Transverse colon (tissue), 4 donors: ENCODE measurements at regions not wholly inside any gene's neighbourhood (a gene's known extent, or its start where the extent isn't known, plus 50 kb on each side); places are given as distances from the start of the nearest gene placed in this dataset.

ENCODE experiments used
- DNase-seq: peaks from one replicate; pipeline ENCODE4 v3.0.0-alpha.2; 2019
- H3K27ac ChIP-seq, 4 donors: fragments of 200-600 bp; sonication (generic); 2 replicates each; pipeline ENCODE4 v1.5.1; 2016 to 2018; ENCODE audit warnings: inconsistent platforms in 4 of 4
- H3K27me3 ChIP-seq: fragments of 200-600 bp; sonication (generic); 2 replicates; pipeline ENCODE4 v1.5.1; 2017; ENCODE audit warnings: inconsistent platforms
- H3K36me3 ChIP-seq, 4 donors: fragments of 200-600 bp; sonication (generic); 2 replicates each; pipeline ENCODE4 v1.5.1; 2017 to 2019; ENCODE audit warnings: inconsistent platforms in 4 of 4
- H3K4me1 ChIP-seq, 4 donors: fragments of 200-600 bp; sonication (generic); 2 replicates each; pipeline ENCODE4 v1.5.1; 2017 to 2020; ENCODE audit warnings: inconsistent platforms in 4 of 4
- H3K4me3 ChIP-seq, 4 donors: fragments of 200-600 bp; sonication (generic); 1 replicate in 1 of 4; 2 replicates in 3 of 4; pipeline versions ENCODE4 v1.5.1 to v1.6.1; 2017 to 2019; ENCODE audit warnings: inconsistent platforms in 4 of 4
- H3K9me3 ChIP-seq, 2 donors: fragments of 200-600 bp; sonication (generic); 2 replicates each; pipeline ENCODE4 v1.5.1; 2017 to 2019; ENCODE audit warnings: inconsistent platforms in 2 of 2
- CTCF ChIP-seq, 5 experiments: fragments of 200-600 bp in 3 of 5; fragments of 450-650 bp in 2 of 5; sonication (generic) in 3 of 5; IDR thresholded peaks; 1 replicate in 2 of 5; 2 replicates in 3 of 5; pipeline ENCODE4 v1.5.1; 2016 to 2017; ENCODE audit warnings: antibody characterized with exemption in 5 of 5, inconsistent platforms in 3 of 5, mild to moderate bottlenecking in 2 of 5, moderate library complexity in 1 of 5
- EP300 ChIP-seq: sonication (generic); formaldehyde crosslinking; IDR thresholded peaks from one replicate; pipeline ENCODE4 v1.6.1; 2017; ENCODE audit warnings: antibody characterized with exemption, low read depth
- POLR2A ChIP-seq: fragments of 450-650 bp; IDR thresholded peaks from one replicate; pipeline ENCODE4 v1.6.1; 2016; ENCODE audit warnings: antibody characterized with exemption, mild to moderate bottlenecking, moderate library complexity
- POLR2AphosphoS5 ChIP-seq, 3 donors: sonication (generic); formaldehyde crosslinking; IDR thresholded peaks; one replicate each; pipeline ENCODE4 v1.6.1; 2016; ENCODE audit warnings: antibody characterized with exemption in 3 of 3
- WGBS, 2 donors: methylation state at CpG; one replicate each; pipeline ENCODE4 v1.1.5; 2018; ENCODE audit warnings: low coverage in 1 of 2; 5-methylcytosine and 5-hydroxymethylcytosine counted together
- in situ Hi-C, 4 donors: fragments of 200-750 bp; cut with MboI; loops; one replicate each; pipeline versions ENCODE4 v1.15.0 to v1.15.1; 2017; ENCODE audit warnings: low sequenced_read_pairs in 3 of 4, low pct_ligation_motif_present in 1 of 4, low pct_unique_long_range_greater_than_20kb in 1 of 4
- intact Hi-C: fragments of 100-400 bp; cut with DNase I; formaldehyde crosslinking; loops from one replicate; pipeline ENCODE4 v1.15.1; 2023; ENCODE audit warnings: low total_unique reads

GRCh38 chr3:43858294-43858701, 167.6 kb downstream of the ABHD5 start:
- Histone ChIP-seq H3K4me3 (no peak overlapping the region), H3K9me3 (no peaks in the 10 kb centered on the region), H3K27me3 (peaks cover 57% of the 10 kb centered on the region), H3K27ac (no peak overlapping the region), H3K36me3 (no peaks in the 10 kb centered on the region), H3K4me1 (no peaks in the 10 kb centered on the region)
- WGBS, 2 donors, result 23 to 24% methylated on average over 3 to 14 of the region's 14 CpGs
- in situ Hi-C loops, result no loop called here
- no peak for DNase-seq
- intact Hi-C loops, result no loop called here
- TF ChIP-seq POLR2AphosphoS5 (IDR thresholded peaks at IDR 0.05) (no peak), CTCF (IDR thresholded peaks at IDR 0.05) (no peak), EP300 (no peak), POLR2A (no peak)

DNA sequence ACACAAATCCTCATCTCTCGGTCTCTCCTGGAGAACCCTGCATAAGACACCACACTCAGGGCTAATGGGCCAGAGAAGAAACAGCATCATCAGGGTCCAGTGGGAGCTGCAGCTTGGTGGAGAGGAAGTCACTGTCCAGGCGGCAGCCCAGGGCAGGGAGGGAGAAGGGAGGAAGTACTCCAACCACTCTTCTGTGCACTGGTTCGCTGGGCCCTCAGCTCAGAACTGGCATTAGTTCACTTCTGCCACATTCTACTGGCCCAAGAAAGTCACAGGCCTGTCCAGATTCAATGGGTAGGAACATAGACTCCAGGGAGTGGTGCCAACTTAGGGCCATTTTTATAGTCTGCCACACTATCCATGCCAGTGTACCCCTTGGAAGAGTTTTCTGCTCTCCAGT, 169.0 kb downstream of the ABHD5 start:
- TF ChIP-seq POLR2AphosphoS5 (IDR thresholded peaks at IDR 0.05) (no peak), EP300 (no peak), POLR2A (no peak), CTCF (IDR thresholded peaks at IDR 0.05) (no peak)
- Histone ChIP-seq H3K4me1 (no peaks in the 10 kb centered on the region), H3K4me3 (no peak overlapping the region), H3K36me3 (no peaks in the 10 kb centered on the region), H3K27ac (no peak overlapping the region), H3K9me3 (no peaks in the 10 kb centered on the region), H3K27me3 (peaks cover 47% of the 10 kb centered on the region)
- intact Hi-C loops, result no loop called here
- no peak for DNase-seq
- WGBS, 2 donors, result 54% methylated on average over 3 of the region's 3 CpGs; no CpG with 5 or more reads in 1 of the 2 donors
- in situ Hi-C loops, result no loop called here

DNA sequence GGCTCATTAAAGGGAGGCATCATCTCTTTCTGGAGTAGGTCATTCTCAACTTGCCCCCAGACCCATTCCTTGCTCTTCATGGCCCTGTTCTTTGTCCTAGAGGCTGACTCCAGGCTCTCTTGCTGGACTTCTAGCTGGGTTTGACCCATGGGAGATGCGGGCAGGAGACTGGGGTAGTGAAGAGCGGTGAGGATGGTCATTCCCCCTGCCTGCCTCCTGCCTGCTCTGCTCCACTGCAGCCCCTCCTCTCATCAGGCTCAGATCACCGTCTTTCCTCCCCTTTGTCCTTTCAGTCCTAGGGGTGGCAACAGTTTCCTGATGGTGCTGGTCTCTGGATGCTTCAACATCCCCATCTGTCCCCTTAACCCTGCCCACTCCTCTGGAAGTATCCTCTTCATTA, 170.9 kb downstream of the ABHD5 start:
- whole genome bisulfite sequencing, 2 donors, result 73 to 93% methylated on average over 2 to 3 of the region's 3 CpGs

GRCh38 chr3:43862470-43862869, 171.7 kb downstream of the ABHD5 start:
- no peak for DNase-seq
- in situ Hi-C loops (no loop called here), intact Hi-C loops (no loop called here)
- no peaks in the 10 kb centered on the region for H3K36me3 ChIP-seq
- H3K27me3 ChIP-seq, result peaks cover 24% of the 10 kb centered on the region
- H3K4me1 ChIP-seq, result no peaks in the 10 kb centered on the region
- no peak overlapping the region for H3K27ac ChIP-seq
- WGBS, 2 donors, result 69 to 100% methylated on average over 2 to 4 of the region's 4 CpGs
- no peak overlapping the region for H3K4me3 ChIP-seq
- H3K9me3 ChIP-seq, result no peaks in the 10 kb centered on the region
- TF ChIP-seq POLR2AphosphoS5 (IDR thresholded peaks at IDR 0.05) (no peak), EP300 (no peak), CTCF (IDR thresholded peaks at IDR 0.05) (no peak), POLR2A (no peak)

More for the DNA sequence above, 170.9 kb downstream of the ABHD5 start:
- H3K36me3 ChIP-seq, result no peaks in the 10 kb centered on the region
- H3K27me3 ChIP-seq, result peaks cover 33% of the 10 kb centered on the region
- H3K4me1 ChIP-seq, result no peaks in the 10 kb centered on the region
- TF ChIP-seq POLR2A, result no peak
- no peak for TF ChIP-seq CTCF (IDR thresholded peaks at IDR 0.05)
- H3K27ac ChIP-seq, result no peak overlapping the region
- in situ Hi-C loops (no loop called here), intact Hi-C loops (no loop called here)
- DNase-seq, result no peak
- no peaks in the 10 kb centered on the region for H3K9me3 ChIP-seq
- H3K4me3 ChIP-seq, result no peak overlapping the region
